Lung (tissue), 11 donors: ENCODE measurements at regions not wholly inside any gene's neighbourhood (a gene's known extent, or its start where the extent isn't known, plus 50 kb on each side); places are given as distances from the start of the nearest gene placed in this dataset.

ENCODE experiments used
- ATAC-seq: fragments of 200-7000 bp; cut with Tn5 transposase; one replicate; pipeline ENCODE4 v1.9.1; 2020; ENCODE audit warnings: moderate number of reproducible peaks; ENCODE audit not compliant: insufficient read depth, low FRiP score
- DNase-seq, 3 donors: peaks; one replicate each; pipeline ENCODE4 v3.0.0-alpha.2; 2013 to 2017
- H3K27ac ChIP-seq, 2 donors: one replicate each; pipeline ENCODE4 v1.5.1; 2013; ENCODE audit warnings: mild to moderate bottlenecking in 2 of 2, moderate library complexity in 2 of 2, control low read depth in 1 of 2, inconsistent platforms in 1 of 2, low read depth in 1 of 2, low read length in 1 of 2
- H3K27me3 ChIP-seq, 3 donors: one replicate each; pipeline ENCODE4 v1.5.1; 2013; ENCODE audit warnings: low read length in 2 of 3; ENCODE audit not compliant: control insufficient read depth in 3 of 3, insufficient read depth in 3 of 3
- H3K36me3 ChIP-seq, 4 donors: one replicate each; pipeline ENCODE4 v1.5.1; 2013; ENCODE audit warnings: low read length in 4 of 4, mild to moderate bottlenecking in 1 of 4, moderate library complexity in 1 of 4; ENCODE audit not compliant: control insufficient read depth in 4 of 4, insufficient read depth in 4 of 4
- H3K4me1 ChIP-seq, 5 donors: one replicate each; pipeline ENCODE4 v1.5.1; 2013; ENCODE audit warnings: low read length in 5 of 5, mild to moderate bottlenecking in 2 of 5, moderate library complexity in 1 of 5; ENCODE audit not compliant: control insufficient read depth in 5 of 5, insufficient read depth in 5 of 5
- H3K4me3 ChIP-seq: one replicate; pipeline ENCODE4 v1.5.1; 2013; ENCODE audit warnings: mild to moderate bottlenecking, control low read depth, moderate library complexity
- H3K9ac ChIP-seq, 2 donors: one replicate each; pipeline ENCODE4 v1.5.1; 2013; ENCODE audit warnings: low read length in 2 of 2, control low read depth in 1 of 2; ENCODE audit not compliant: insufficient read depth in 1 of 2
- H3K9me3 ChIP-seq, 4 donors: one replicate each; pipeline ENCODE4 v1.5.1; 2013; ENCODE audit warnings: low read length in 3 of 4, mild to moderate bottlenecking in 1 of 4, moderate library complexity in 1 of 4; ENCODE audit not compliant: control insufficient read depth in 4 of 4, insufficient read depth in 3 of 4
- WGBS, 2 donors: extraction: QIAGEN DNeasy Blood & Tissue Kit; methylation state at CpG; one replicate each; pipeline ENCODE4 v1.1.7; 2013; 5-methylcytosine and 5-hydroxymethylcytosine counted together
- TF ChIP-seq, protein P1 (sequence below): IDR thresholded peaks from 2 replicates; pipeline ENCODE4 v1.5.1; 2012; ENCODE audit warnings: mild to moderate bottlenecking; ENCODE audit errors: control extremely low read depth, extremely low read depth
- donor health status: control.
- donor health status: control.
- donor health status: Bipolar disorder and iron deficiency.
- donor health status: healthy.
- donor health status: DM: yes; HTN: yes; CAD: no.

- 71 to 73% methylated on average over 5 of the region's 5 CpGs for WGBS, 2 donors
These were observed 357.7 kb downstream of the BCOR start for GRCh38 chrX:39740078-39740477.

DNA sequence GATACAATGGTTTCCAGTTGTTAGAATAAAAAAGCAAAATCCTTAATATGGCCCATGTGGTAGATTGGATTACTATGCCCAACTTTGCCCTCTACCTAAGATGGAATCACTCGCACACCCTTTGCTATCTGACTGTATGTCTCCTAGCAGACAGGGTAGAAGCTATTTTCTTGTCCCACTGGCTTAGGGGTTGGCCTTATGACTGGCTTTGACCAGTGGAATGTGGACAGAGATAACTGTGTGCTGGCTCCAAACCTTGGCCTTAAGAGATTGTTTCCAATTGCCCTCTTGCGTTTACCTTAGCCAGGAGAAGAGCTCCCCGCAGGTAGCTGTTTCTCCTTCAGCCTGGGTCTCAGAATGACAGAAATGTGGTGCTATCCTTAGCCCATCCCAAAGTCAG is 355.9 kb downstream of the BCOR start:
- ATAC-seq (no peak), DNase-seq (no peak)
- Histone ChIP-seq H3K36me3 (no peaks in the 10 kb centered on the region), H3K4me1 (no peaks in the 10 kb centered on the region), H3K27ac (no peak overlapping the region), H3K27me3 (peaks cover 0 to 8% (median 0%) of the 10 kb centered on the region in 3 donors), H3K4me3 (no peak overlapping the region), H3K9ac (no peak overlapping the region), H3K9me3 (no peaks in the 10 kb centered on the region)
- TF ChIP-seq, protein P1, sequence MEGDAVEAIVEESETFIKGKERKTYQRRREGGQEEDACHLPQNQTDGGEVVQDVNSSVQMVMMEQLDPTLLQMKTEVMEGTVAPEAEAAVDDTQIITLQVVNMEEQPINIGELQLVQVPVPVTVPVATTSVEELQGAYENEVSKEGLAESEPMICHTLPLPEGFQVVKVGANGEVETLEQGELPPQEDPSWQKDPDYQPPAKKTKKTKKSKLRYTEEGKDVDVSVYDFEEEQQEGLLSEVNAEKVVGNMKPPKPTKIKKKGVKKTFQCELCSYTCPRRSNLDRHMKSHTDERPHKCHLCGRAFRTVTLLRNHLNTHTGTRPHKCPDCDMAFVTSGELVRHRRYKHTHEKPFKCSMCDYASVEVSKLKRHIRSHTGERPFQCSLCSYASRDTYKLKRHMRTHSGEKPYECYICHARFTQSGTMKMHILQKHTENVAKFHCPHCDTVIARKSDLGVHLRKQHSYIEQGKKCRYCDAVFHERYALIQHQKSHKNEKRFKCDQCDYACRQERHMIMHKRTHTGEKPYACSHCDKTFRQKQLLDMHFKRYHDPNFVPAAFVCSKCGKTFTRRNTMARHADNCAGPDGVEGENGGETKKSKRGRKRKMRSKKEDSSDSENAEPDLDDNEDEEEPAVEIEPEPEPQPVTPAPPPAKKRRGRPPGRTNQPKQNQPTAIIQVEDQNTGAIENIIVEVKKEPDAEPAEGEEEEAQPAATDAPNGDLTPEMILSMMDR: no peak
- WGBS, 2 donors: 90 to 100% methylated on average over 3 of the region's 3 CpGs

More at GRCh38 chrX:39740078-39740477, 357.7 kb downstream of the BCOR start:
- Histone ChIP-seq H3K27me3 (peaks cover 0 to 8% (median 0%) of the 10 kb centered on the region in 3 donors), H3K4me1 (peaks cover 0 to 12% (median 0%) of the 10 kb centered on the region in 5 donors), H3K9ac (no peak overlapping the region), H3K9me3 (no peaks in the 10 kb centered on the region), H3K36me3 (no peaks in the 10 kb centered on the region), H3K4me3 (no peak overlapping the region), H3K27ac (no peak overlapping the region)
- DNase-seq (no peak), ATAC-seq (no peak)
- TF ChIP-seq, protein P1: no peak

- WGBS, 2 donors: 77 to 84% methylated on average over 2 of the region's 2 CpGs
These were observed 351.9 kb downstream of the BCOR start for GRCh38 chrX:39745818-39746217.

More at GRCh38 chrX:39745818-39746217, 351.9 kb downstream of the BCOR start:
- H3K9ac ChIP-seq: no peak overlapping the region
- no peaks in the 10 kb centered on the region for H3K36me3 ChIP-seq
- ATAC-seq (no peak), DNase-seq (no peak)
- peaks cover 0 to 5% (median 2%) of the 10 kb centered on the region in 3 donors for H3K27me3 ChIP-seq
- H3K9me3 ChIP-seq: peaks cover 0 to 5% (median 1%) of the 10 kb centered on the region in 4 donors
- H3K4me3 ChIP-seq: no peak overlapping the region
- H3K27ac ChIP-seq: no peak overlapping the region
- TF ChIP-seq, protein P1: no peak
- peaks cover 0 to 3% (median 0%) of the 10 kb centered on the region in 5 donors for H3K4me1 ChIP-seq
